HG03457 (cell line): ENCODE measurements at regions not wholly inside any gene's neighbourhood (a gene's known extent, or its start where the extent isn't known, plus 50 kb on each side); places are given as distances from the start of the nearest gene placed in this dataset.

ENCODE experiments used
- ATAC-seq: cut with Tn5 transposase; IDR thresholded peaks from one replicate; pipeline ENCODE4 v1.9.1; 2021; ENCODE audit warnings: moderate number of reproducible peaks; ENCODE audit not compliant: unreplicated experiment

- no peak for ATAC-seq
Measured at GRCh38 chr4:27181693-27182092, 321.1 kb downstream of the STIM2 start.

GRCh38 chr4:27182211-27182610 lies 321.6 kb downstream of the STIM2 start:
- ATAC-seq: no peak

GRCh38 chr4:27184508-27185155 lies 324.0 kb downstream of the STIM2 start:
- ATAC-seq: no peak

GRCh38 chr4:27186710-27187109 lies 326.1 kb downstream of the STIM2 start:
- no peak for ATAC-seq

DNA sequence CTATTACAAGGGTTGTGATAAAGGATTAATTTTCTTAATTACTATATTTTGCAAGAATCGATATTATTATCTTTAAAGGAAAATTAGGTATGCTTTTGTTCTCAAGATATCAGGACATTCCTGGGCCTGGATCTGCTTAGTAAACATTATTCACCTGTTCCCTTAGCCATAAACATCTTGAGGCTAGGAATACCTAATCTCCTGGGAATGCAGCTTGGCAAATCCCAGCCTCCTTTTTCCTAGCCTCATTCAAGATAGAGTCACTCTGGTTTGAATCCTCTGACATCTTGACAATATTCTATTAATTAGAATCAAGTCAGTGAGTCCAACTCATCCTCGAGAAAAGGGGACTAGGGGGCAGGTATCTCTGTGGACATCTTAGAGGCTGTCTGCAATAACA lies 327.1 kb downstream of the STIM2 start:
- no peak for ATAC-seq

GRCh38 chr4:27189683-27190082 lies 329.0 kb downstream of the STIM2 start:
- no peak for ATAC-seq

- ATAC-seq: no peak
Measured at GRCh38 chr4:27191592-27191991, 331.0 kb downstream of the STIM2 start.

DNA sequence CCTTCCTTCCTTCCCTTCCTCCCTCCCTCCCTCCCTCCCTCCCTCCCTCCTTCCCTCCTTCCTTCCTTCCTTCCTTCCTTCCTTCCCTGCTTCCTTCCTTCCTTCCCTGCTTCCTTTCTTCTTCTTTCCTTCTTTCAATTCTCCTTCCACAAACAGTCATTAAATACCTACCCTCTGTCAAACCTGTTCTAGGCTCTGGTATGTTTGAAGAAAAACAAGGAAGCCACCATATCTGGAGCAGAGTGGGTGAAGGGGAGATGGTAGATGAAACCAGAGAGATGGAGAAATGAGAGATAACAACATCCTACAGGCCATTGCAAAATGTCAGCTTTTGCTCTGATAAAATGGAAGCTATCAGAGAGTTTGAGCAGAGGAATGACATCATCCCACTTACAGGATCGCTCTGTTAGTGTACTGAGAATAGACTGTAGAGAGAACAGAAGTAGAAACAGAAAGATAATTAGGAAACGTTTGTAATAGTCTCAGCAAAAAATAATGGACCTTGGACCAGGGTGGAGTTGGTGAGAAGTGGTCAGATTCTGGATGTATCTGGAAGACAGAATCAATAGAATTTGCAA lies 334.0 kb downstream of the STIM2 start:
- ATAC-seq: no peak

- no peak for ATAC-seq
Measured at GRCh38 chr4:27198246-27198645, 337.6 kb downstream of the STIM2 start.

- no peak for ATAC-seq
Measured at GRCh38 chr4:27198971-27199370, 338.3 kb downstream of the STIM2 start.

- ATAC-seq: no peak
Measured at GRCh38 chr4:27206009-27206408, 345.4 kb downstream of the STIM2 start.

- no peak for ATAC-seq
Measured at GRCh38 chr4:27210956-27211355, 350.3 kb downstream of the STIM2 start.

GRCh38 chr4:27214010-27214409 lies 353.4 kb downstream of the STIM2 start:
- ATAC-seq: no peak

DNA sequence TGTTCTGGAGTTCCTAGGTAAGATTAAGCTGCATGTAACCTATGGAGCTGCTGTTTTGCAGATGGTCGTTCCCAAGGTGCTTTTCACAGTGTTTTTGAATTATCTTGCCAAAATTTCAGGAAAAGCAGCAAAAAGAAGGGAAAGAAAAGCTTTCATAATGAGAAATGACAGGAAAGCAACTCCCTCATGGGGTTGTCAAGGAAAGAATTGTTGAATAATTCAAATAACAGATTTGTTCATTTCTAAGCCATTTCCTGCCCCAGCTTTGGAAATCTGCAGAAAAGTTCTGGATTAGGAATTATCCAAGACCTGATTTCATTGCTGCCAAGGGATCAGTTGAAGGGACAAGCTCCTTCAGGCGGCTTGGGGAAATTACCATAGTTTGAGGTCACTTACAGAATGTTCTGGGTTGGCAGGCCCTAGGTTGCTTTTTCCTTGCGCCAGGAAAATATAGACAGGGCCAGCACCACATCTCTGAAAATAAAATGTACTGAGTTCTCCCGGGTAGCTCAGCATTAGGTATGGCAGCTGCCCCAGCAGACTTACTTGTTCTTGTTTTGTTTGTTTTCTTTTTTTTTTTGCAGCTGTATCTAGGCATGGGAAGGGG lies 354.7 kb downstream of the STIM2 start:
- ATAC-seq: no peak

- ATAC-seq: no peak
Measured at GRCh38 chr4:27217261-27217769, 356.7 kb downstream of the STIM2 start.

- no peak for ATAC-seq
Measured at GRCh38 chr4:27218013-27218412, 357.4 kb downstream of the STIM2 start.

- ATAC-seq: no peak
Measured at GRCh38 chr4:27223326-27223725, 362.7 kb downstream of the STIM2 start.

DNA sequence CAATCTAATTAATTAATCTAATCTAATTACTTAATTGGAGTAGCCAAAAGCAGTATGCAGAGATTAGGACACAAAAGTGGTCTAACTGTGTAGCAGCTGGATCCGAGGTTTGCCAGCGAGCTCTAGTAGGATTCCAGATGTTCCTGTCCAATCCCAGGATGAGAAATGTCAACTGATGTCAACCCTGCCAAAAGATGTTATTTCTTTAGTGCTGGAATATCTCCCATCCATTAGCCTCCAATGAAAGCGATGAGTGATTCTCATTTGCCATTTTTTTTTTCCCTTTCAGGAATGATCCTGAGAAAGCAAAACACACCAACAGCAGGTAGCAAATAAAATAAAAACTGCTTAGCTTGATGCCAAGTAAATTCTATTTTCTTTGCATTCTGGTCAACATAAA lies 372.9 kb downstream of the STIM2 start:
- no peak for ATAC-seq

DNA sequence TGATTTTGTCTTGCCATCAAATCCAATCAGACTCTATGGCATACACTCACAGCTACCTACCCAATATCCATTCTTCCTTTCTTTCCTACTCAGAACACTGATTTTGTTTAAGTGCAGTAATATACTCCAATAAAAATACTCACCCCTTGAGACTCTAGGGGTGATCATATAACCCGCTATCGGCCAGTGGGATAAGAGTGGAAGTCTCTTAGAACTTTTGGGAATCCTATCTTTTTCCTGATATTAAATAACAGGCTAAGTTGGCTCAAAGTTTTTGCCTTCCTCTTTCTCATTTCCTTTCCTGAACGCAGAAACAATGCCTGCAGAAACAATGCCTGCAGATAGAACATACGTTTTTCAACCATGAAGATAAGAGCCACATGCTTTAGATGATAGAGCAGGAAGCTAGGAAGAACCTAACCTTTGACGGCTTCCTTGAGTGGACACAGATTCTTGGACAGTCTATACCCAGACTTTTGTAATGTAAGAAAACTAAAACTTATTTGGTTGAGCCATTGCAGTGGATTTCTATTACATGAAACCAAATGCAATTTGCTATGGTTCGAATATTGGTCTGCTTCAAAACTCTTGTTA lies 373.8 kb downstream of the STIM2 start:
- no peak for ATAC-seq

- ATAC-seq: no peak
Measured at GRCh38 chr4:27239641-27240040, 379.0 kb downstream of the STIM2 start.

GRCh38 chr4:27242217-27242616 lies 381.6 kb downstream of the STIM2 start:
- no peak for ATAC-seq

GRCh38 chr4:27245216-27245615 lies 384.6 kb downstream of the STIM2 start:
- ATAC-seq: no peak
